GM21528 (cell line): ENCODE measurements at regions not wholly inside any gene's neighbourhood (a gene's known extent, or its start where the extent isn't known, plus 50 kb on each side); places are given as distances from the start of the nearest gene placed in this dataset.
"Not testable (repeated sequence)": the region's sequence is repeated elsewhere in the genome, so short reads cannot be mapped to it uniquely, and the experiment has no call there.

Experiments
- ATAC-seq: cut with Tn5 transposase; IDR thresholded peaks from one replicate; pipeline ENCODE4 v1.9.1; 2021; ENCODE audit warnings: mild to moderate bottlenecking, moderate library complexity; ENCODE audit not compliant: unreplicated experiment, low FRiP score

DNA sequence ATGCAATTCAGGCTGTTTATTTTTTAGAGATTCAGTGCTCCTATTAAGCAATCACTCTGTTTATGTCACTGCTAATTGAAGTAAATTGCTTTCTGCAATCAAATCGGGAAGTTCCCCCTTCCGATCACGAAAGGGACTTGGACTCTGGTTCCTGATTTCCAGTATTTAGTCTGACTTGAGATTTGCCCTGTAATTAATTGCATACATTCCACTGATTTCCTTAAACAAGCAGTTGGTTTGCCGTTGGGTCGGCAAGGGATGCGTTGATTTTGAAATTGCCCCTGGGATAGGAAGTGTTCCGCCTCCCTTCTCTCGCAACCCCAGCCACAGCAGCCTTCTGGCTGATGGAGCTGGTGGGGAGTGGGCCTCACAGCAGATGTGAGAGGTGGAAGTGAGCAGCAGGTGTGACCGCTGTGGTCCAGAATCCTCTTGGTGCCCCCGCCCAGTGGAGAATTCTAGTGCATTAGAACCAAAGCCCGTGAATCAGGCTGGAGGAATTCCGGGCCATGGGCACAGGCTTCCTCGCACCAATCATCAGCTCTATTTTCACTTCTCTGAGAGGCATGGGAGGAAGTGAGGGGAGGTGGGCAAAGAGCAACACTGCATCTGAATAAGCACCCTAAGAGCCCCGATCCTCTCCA lies 102.5 kb downstream of the SPRY4 start:
- no peak for ATAC-seq

DNA sequence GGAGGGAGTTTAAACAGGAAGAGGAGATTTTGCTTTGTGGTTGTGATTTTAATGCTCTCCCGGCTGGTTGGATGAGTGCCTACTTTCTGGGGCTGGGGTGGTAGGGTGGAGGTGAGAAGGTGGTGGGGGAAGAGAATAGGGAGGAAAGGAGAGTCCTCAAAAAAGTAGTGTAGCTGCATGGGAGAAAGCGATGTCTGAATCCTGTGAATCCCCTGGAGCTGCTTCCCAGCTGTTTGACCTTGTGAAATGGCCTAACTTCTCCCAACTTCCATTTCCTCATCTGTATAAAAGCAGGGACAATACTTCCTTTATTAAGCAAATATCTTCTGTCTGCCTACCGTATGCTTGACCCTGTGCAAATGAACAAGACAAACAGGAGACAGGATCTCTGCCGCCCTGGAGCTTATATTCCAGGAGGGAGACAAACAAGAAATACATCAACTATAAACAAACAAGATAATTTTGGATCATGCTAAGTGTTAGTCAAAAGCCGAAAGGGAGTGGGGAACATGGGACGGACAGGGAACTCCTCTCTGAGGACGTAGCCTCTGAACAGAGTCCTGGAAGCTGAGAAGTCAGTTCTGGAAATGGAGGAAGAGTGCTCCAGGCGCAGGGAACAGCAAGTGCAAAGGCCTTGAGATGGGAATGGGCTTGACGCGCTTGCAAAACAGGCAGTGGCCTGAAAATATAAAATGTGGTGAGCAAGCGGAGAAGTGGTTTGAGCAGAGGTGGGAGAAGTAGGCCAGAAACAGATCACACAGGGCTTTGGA lies 103.5 kb downstream of the SPRY4 start:
- ATAC-seq = no peak

DNA sequence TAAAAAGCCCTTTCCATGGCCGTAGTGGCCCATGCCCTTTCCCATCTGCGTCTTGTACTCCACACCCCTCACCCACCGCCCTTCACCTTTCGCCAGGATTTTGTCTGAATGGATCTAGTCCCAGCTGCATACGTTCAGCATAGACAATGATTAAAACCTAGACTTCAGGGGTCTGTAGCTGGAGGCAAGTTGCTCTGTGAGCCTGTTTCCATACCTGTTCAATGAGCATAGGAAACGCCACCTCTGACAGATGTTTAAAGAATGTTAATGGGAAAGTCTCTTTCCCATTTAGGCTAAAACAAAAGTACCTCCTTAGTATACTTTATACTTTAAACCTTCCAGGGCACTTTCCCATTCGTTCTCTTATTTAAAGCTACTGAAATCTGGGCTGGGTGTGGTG lies 105.7 kb downstream of the SPRY4 start:
- no peak for ATAC-seq

DNA sequence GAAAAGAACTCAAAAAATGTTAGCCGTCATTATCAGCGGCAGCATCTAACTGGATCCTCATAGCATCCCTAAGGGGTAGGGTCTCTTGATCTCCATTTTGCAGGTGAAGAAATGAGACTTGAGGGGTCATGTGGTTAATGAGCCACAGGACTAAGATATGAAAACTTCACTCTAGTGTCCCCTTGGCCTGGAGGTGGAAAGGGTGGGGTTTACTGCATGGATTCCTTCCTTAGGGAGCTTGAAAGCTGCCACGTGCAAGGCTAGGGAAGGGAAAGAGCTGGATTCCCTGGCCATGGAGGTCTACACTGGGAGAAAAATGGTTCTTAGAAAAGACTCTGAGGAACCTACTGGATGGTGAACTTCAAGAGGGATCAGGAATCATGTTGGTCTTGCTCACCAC lies 107.9 kb downstream of the SPRY4 start:
- ATAC-seq = no peak

DNA sequence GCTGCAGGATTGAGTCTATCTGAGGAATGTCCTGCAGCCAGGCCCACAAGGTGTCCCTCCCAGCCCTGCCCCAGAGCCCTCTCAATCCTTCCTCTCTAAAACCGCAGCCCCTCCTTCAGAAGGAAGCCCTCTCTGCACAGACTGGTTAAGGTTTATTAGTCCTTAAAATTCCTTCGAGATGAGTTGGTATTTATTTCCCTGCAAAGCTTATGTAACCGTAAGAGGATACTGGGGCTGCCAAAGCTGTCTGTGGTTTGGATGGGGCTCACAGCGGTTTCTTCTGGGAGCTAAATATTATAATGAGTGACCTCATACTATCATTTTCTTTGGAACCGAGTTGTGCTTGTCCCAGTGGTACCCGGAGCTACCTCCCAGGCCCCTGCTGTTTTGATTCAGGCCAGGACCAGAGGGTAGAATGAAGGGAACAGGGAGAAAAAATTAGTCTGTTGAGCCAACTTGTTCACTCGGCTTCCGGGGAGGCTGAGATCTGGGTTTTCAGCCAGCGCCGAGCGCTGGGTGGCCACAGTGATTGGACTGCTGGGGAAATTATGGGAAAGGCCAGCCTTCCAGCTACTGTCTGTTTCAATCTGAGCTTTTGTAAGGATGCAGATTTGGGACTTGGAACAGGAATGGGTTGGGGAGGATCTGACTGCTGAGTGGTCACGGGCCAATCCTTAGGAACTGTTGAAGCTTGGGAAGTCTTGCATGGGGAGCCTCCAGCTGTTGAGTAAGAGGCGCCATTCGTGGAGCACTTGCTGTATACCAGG lies 107.5 kb downstream of the NDFIP1 start:
- ATAC-seq = no peak

DNA sequence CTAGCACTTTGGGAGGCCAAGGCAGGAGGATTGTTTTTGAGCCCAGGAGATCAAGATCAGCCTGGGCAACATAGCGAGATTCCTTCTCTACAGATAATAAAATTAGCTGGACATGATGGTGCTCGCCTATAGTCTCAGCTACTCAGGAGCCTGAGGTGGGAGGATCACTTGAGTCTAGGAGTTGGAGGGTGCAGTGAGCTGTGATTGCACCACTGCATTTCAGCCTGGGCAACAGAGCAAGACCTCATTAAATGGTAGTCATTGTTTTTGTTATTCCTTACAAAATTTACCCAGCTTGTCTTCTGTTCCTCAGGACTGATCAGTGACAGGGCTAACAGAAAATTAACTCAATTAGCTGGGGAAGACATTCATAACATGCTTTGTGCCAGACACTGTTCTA lies 104.5 kb downstream of the NDFIP1 start:
- ATAC-seq = no peak

DNA sequence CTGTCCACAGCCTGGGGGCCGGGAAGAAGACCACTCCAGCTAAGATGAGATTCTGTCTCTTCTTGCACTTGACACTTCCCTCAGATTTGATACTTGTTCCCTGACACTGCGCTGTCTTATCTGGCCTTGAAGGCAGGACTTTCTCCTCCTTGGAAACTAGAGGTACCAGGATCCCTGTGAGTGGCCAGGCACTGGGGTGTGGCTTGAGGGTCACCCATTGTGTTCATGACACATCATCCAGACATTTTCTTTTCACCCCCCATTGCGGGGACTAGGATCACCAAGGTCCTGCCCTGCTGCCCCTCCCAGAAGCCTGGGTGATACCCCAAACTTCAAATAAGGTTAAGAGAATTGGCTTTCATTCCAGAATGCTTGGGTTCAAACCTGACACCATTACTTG lies 103.3 kb downstream of the NDFIP1 start:
- ATAC-seq = no peak

DNA sequence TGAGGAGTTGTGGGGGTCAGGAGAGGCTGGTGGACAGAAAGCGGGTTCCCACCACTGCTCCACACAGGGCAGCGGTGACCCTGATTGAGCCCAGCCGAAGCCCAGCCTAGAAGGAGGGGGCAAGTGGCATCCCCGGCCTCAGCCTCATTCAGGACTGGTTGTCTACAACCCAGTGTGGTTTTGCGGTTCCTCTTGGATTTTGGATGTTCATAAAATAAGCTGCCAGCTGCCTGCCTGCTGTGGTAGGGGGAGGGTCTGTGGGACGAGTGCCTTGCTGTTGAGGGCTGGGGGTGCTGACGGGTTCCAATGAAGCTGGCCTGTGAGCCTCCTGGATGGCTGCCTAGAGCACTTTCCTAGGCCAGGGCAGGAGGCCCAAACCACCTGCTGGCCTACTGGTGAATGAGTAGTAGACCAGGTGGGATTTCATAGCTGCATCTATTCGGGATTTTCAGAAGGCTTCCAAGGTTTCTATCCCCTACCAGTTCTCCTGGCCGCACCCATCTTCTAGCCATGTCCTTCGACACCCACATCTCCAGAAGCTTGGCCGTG lies 102.4 kb downstream of the NDFIP1 start:
- no peak for ATAC-seq

DNA sequence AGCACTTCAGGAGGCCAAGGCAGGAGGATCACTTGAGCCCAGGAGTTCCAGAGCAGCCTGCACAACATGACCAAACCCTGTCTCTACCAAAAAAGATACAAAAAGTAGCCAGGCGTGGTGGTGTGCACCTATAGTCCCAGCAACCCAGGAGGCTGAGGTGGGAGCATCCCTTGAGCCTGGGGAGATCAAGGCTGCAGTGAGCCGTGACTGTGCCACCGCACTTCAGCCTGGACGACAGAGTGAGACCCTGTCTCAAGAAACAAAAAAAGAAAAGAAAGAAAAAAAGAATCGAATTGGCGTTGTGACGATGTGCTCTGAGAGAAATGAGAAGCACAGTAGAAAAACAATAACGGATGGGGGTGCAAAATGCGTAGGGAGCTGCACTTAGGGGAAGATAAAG lies 101.4 kb downstream of the NDFIP1 start:
- ATAC-seq = no peak

DNA sequence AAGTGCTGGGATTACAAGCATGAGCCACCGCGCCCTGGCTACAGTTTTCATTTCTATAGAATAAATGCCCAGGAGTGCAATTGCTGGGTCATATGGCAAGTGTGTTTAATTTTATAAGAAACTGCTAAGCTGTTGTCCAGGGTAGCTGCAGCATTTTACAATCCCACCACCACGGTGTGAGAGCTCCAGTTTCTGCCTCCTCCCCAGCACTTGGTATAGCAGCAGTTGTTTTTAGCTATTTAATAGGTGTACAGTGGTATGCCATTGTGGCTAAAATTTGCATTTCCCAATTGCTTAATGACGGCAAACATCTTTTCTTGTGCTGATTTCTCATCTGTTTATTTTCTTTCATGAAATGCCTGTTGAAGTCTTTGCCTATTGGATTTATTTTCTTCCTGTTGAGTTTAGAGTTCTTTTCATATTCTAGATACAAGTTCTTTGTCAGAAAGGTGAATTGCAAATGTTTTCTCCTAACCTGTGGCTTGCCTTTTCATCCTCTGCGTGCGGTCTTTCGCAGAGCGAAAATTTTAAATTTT lies 100.3 kb downstream of the NDFIP1 start:
- no peak for ATAC-seq

DNA sequence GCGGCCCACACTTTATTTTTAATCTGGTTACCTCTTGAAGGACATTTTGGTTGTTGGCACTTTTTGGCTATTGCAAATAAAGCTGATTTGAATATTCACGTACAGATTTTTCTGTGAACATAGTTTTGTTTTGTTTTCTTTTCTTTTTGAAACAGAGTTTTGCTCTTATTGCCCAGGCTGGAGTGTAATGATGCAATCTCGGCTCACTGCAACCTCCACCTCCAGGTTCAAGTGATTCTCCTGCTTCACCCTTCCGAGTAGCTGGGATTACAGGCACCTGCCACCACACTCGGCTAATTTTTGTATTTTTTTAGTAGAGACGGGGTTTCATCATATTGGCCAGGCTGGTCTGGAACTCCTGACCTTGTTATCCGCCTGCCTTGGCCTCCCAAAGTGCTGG lies 99.7 kb downstream of the NDFIP1 start:
- ATAC-seq = not testable (repeated sequence)

DNA sequence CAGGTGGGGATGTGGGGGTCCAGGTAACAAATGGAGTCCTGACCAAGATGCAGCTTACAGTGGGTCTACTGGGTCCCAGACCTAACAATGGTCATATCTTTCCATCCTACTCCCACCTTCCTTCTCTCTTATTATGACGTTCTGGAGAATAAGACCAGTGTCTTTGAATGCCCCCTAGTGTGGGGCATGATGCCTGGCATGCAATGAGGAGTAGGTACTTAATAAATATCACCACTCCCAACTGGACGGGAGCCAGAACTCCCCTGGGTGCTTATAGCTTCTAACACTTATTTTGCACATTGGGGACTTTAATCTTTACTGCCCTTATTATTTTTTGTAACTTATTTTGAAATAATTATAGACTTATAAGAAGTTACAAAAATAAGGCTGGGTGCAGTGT lies 98.2 kb downstream of the NDFIP1 start:
- no peak for ATAC-seq

DNA sequence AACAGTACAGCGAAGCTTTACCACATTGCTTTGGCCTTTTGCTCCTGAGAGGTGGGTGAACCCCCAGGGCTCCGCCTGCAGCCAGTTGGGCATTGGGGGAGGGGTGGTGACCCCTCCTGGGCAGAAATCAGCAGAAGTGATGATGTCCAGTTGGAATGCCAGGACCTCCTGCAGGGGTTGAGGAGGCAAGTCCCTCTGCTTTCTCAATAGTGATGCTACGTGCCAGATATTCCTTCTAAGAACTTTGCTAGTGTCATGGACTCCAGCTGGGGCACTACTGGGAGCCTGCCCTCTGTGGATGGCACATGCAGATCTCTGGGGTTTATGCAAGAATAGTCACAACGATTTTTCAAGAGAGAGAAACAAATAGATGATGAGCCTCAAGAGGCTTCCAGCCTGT lies 95.6 kb downstream of the NDFIP1 start:
- no peak for ATAC-seq
